ENCODE measurements at regions not wholly inside any gene's neighbourhood (a gene's known extent, or its start where the extent isn't known, plus 50 kb on each side); places are given as distances from the start of the nearest gene placed in this dataset.

- no peak for DNase-seq
Measured at GRCh38 chr14:89625731-89626232, 208.7 kb upstream of the FOXN3 start.

GRCh38 chr14:89625244-89625713 lies 208.2 kb upstream of the FOXN3 start:
- no peak for DNase-seq

- DNase-seq = no peak
Measured at GRCh38 chr14:89624500-89625156, 207.6 kb upstream of the FOXN3 start.

- no peak for DNase-seq
Measured at GRCh38 chr14:89621791-89622638, 205.0 kb upstream of the FOXN3 start.

GRCh38 chr14:89621009-89621421 lies 204.0 kb upstream of the FOXN3 start:
- no peak for DNase-seq

- no peak for DNase-seq
Measured at GRCh38 chr14:89620436-89620835, 203.4 kb upstream of the FOXN3 start.

- no peak for DNase-seq
Measured at GRCh38 chr14:89619596-89619995, 202.6 kb upstream of the FOXN3 start.

- peak in 1 of 2 experiments; percentile 23 for DNase-seq
Measured at GRCh38 chr14:89618811-89619551, 201.9 kb upstream of the FOXN3 start.

- DNase-seq = no peak
Measured at GRCh38 chr14:89618330-89618708, 201.3 kb upstream of the FOXN3 start.

GRCh38 chr14:89617481-89618329 lies 200.7 kb upstream of the FOXN3 start:
- DNase-seq = no peak

GRCh38 chr14:89616852-89617341 lies 199.9 kb upstream of the FOXN3 start:
- DNase-seq = no peak

GRCh38 chr14:89616425-89616824 lies 199.4 kb upstream of the FOXN3 start:
- no peak for DNase-seq

GRCh38 chr14:89615421-89615820 lies 198.4 kb upstream of the FOXN3 start:
- DNase-seq = no peak

- DNase-seq = no peak
Measured at GRCh38 chr14:89614009-89614691, 197.1 kb upstream of the FOXN3 start.

GRCh38 chr14:89613260-89614008 lies 196.4 kb upstream of the FOXN3 start:
- no peak for DNase-seq

GRCh38 chr14:89609500-89610100 lies 192.6 kb upstream of the FOXN3 start:
- no peak for DNase-seq

- no peak for DNase-seq
Measured at GRCh38 chr14:89607453-89607852, 190.4 kb upstream of the FOXN3 start.

GRCh38 chr14:89603938-89604480 lies 187.0 kb upstream of the FOXN3 start:
- DNase-seq = no peak

- DNase-seq = no peak
Measured at GRCh38 chr14:89600950-89601826, 184.2 kb upstream of the FOXN3 start.
